GM23248 (cell line): ENCODE measurements at regions not wholly inside any gene's neighbourhood (a gene's known extent, or its start where the extent isn't known, plus 50 kb on each side); places are given as distances from the start of the nearest gene placed in this dataset.

Experiments used
- DNase-seq: peaks from one replicate; pipeline ENCODE4 v3.0.0-alpha.2; 2015
- H2AFZ ChIP-seq: fragments of 200-600 bp; sonication (generic); 2 replicates; pipeline ENCODE4 v1.6.1; 2016; ENCODE audit warnings: antibody characterized with exemption
- H3F3A ChIP-seq: fragments of 200-600 bp; sonication (generic); 2 replicates; pipeline ENCODE4 v1.6.1; 2016; ENCODE audit warnings: mild to moderate bottlenecking, antibody characterized with exemption, mixed run types; ENCODE audit not compliant: insufficient read depth
- H3K27ac ChIP-seq: fragments of 200-600 bp; sonication (generic); 2 replicates; pipeline ENCODE4 v1.5.1; 2016; ENCODE audit warnings: mild to moderate bottlenecking
- H3K27me3 ChIP-seq: fragments of 200-600 bp; sonication (generic); replicated peaks from 2 replicates; pipeline ENCODE4 v1.6.1; 2016; ENCODE audit warnings: mild to moderate bottlenecking; ENCODE audit not compliant: insufficient read depth
- H3K36me3 ChIP-seq: fragments of 200-600 bp; sonication (generic); 2 replicates; pipeline ENCODE4 v1.6.1; 2016; ENCODE audit warnings: low read depth, mild to moderate bottlenecking
- H3K4me1 ChIP-seq: fragments of 200-600 bp; sonication (generic); 2 replicates; pipeline ENCODE4 v1.6.1; 2016; ENCODE audit warnings: mild to moderate bottlenecking; ENCODE audit not compliant: insufficient read depth
- H3K4me2 ChIP-seq: fragments of 200-600 bp; sonication (generic); one replicate; pipeline ENCODE4 v1.6.1; 2016; ENCODE audit warnings: mild to moderate bottlenecking; ENCODE audit not compliant: unreplicated experiment
- H3K4me3 ChIP-seq: fragments of 200-600 bp; sonication (generic); 2 replicates; pipeline ENCODE4 v1.5.1; 2016; ENCODE audit warnings: mild to moderate bottlenecking
- H3K79me2 ChIP-seq: fragments of 200-600 bp; sonication (generic); 2 replicates; pipeline ENCODE4 v1.6.1; 2016; ENCODE audit warnings: mild to moderate bottlenecking; ENCODE audit not compliant: insufficient read depth
- H3K9ac ChIP-seq: fragments of 200-600 bp; sonication (generic); 2 replicates; pipeline ENCODE4 v1.6.1; 2016; ENCODE audit warnings: mild to moderate bottlenecking
- H3K9me2 ChIP-seq: fragments of 200-600 bp; sonication (generic); 2 replicates; pipeline ENCODE4 v1.6.1; 2016; ENCODE audit warnings: mixed run types, mild to moderate bottlenecking, moderate library complexity; ENCODE audit not compliant: insufficient read depth
- H3K9me3 ChIP-seq: fragments of 200-600 bp; sonication (generic); one replicate; pipeline ENCODE4 v1.6.1; 2017; ENCODE audit warnings: low read depth
- H4K20me1 ChIP-seq: fragments of 200-600 bp; sonication (generic); 2 replicates; pipeline ENCODE4 v1.6.0; 2016; ENCODE audit not compliant: insufficient read depth
- EZH2 ChIP-seq: fragments of 200-600 bp; sonication (generic); IDR thresholded peaks from 2 replicates; pipeline ENCODE4 v1.6.1; 2018; ENCODE audit warnings: antibody characterized with exemption, mild to moderate bottlenecking; ENCODE audit not compliant: insufficient read depth, poor library complexity, severe bottlenecking
- EZH2phosphoT487 ChIP-seq: fragments of 200-600 bp; sonication (generic); IDR thresholded peaks from 2 replicates; pipeline ENCODE4 v1.6.1; 2018; ENCODE audit warnings: antibody characterized with exemption, moderate library complexity, mild to moderate bottlenecking, low read depth; ENCODE audit not compliant: insufficient read depth
- WGBS, 2 experiments: methylation state at CpG; one replicate each; pipeline ENCODE4 v1.1.6; 2015 to 2017; ENCODE audit warnings: low lambda C conversion rate in 2 of 2, low coverage in 1 of 2; ENCODE audit errors: missing lambda C conversion rate in 2 of 2; 5-methylcytosine and 5-hydroxymethylcytosine counted together
- in situ Hi-C: fragments of 300-500 bp; cut with MboI; formaldehyde crosslinking; loops from 2 replicates; pipeline ENCODE4 v1.15.0; 2020

DNA sequence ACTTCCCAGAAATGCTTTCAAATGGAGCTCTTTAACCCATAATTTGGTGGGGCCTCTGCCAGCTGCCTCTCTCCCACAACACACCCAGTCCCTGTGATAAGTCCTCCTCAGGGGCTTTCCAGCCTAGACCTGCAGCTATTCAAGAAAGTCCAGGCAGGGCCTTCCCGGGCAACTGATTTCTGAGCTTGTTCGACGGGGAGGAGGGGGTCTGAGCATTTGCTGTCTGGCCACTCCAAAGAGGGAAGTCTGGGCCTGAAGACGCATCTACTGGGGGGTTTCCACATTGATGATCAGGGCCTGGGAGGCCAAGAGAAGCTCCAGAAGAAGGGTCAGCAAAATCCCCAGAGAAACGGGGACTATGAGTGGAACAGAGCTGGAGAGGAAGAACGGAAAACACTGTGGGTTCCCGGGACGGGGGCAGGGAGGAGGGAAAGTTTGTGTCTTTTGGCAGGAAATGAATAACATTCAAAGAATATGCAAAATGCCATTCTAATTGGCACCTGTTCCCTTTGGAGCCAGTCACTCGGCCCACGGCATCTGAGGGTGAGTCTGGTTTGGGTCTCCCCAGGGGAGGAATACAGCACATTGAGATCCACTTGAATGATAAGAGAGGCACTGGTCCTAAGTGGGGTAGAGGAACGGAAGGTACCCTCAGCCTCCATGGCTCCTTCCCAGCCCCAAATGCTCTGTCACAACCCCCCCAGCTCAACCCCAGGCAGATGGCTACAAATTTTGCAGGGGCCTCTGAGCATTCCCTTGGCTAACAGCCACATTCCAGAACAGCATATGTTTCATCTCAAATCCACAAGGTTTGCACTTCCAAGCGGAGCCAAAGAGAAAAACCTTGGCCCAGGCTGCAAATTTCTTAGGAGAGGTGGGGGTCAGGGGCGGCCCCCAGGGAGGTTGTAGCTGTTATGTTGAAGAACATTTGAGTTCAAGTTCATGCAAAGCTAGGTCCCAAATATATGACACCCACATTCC, 72.0 kb downstream of the RPUSD4 start:
- Histone ChIP-seq H3K9ac (no peak overlapping the region), H3K4me1 (peaks cover 42% of the 10 kb centered on the region), H3K27me3 (no peaks in the 10 kb centered on the region), H3K9me3 (no peaks in the 10 kb centered on the region), H4K20me1 (no peaks in the 10 kb centered on the region), H3K4me3 (0 out of 2 replicates have a peak overlapping the region, but pooled peaks have one; percentile 2), H3K4me2 (peak overlapping the region; percentile 73), H3F3A (peaks cover 16% of the 10 kb centered on the region), H3K36me3 (no peaks in the 10 kb centered on the region), H3K9me2 (no peaks in the 10 kb centered on the region), H3K79me2 (no peaks in the 10 kb centered on the region), H2AFZ (no peak overlapping the region), H3K27ac (no peak overlapping the region)
- TF ChIP-seq EZH2 (no peak), EZH2phosphoT487 (no peak)
- in situ Hi-C loops: no loop called here
- peak; percentile 59 for DNase-seq
- 34 to 41% methylated on average over 13 of the region's 13 CpGs for WGBS, 2 experiments

DNA sequence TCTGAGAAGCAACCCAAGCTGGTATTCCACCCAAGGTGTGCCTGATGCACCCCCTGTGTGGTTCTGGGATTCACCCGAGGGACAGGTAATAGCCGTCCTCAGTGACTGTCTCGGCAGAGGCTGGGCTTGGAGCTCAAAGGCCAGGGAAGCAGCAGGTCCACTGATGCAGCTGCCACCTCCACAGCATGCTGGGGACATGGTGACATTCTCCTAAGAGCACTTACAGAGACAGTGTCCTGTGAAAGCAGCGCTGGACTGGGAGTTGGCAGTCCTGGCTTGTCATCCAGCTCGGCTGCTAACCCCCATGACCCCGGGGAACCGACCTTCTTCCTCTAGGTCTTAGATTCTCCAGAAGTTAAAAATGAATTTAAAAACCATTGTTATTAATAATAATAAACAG, 72.8 kb downstream of the RPUSD4 start:
- H3K9me2 ChIP-seq: no peaks in the 10 kb centered on the region
- TF ChIP-seq EZH2: no peak
- no peak for TF ChIP-seq EZH2phosphoT487
- 79% methylated on average over 7 of the region's 7 CpGs for WGBS, 2 experiments
- in situ Hi-C loops: no loop called here
- H3K36me3 ChIP-seq: no peaks in the 10 kb centered on the region
- H2AFZ ChIP-seq: no peak overlapping the region
- H3K79me2 ChIP-seq: no peaks in the 10 kb centered on the region
- peaks cover 42% of the 10 kb centered on the region for H3K4me1 ChIP-seq
- no peak overlapping the region for H3K4me2 ChIP-seq
- H3K9ac ChIP-seq: no peak overlapping the region
- H3K27ac ChIP-seq: no peak overlapping the region
- H3F3A ChIP-seq: peaks cover 16% of the 10 kb centered on the region
- no peak overlapping the region for H3K4me3 ChIP-seq
- H3K9me3 ChIP-seq: no peaks in the 10 kb centered on the region
- no peaks in the 10 kb centered on the region for H4K20me1 ChIP-seq
- no peak for DNase-seq
- H3K27me3 ChIP-seq: no peaks in the 10 kb centered on the region

DNA sequence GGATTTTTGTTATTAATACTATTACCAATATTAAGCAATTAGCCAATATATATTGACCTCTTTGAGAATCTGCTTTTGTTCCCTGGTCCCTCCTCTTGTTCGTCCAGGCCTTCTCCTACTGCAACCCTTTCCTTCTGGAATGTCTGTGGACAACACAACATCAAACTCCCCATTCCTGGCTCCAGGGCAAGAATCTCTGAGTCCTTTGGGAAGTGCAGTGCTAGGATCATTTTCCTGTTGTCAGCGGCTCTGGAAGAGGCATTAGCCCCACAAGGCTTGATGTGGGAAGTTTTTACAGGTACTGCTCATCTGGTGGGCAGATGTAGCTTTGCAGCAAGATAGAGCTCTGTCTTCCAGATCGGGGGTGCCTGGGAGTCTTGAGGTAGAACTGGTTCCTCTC, 74.3 kb downstream of the RPUSD4 start:
- TF ChIP-seq EZH2phosphoT487: no peak
- no peak for TF ChIP-seq EZH2
- DNase-seq: peak; percentile 45
- peaks cover 16% of the 10 kb centered on the region for H3F3A ChIP-seq
- H3K4me1 ChIP-seq: peaks cover 47% of the 10 kb centered on the region
- peak overlapping the region; percentile 73 for H3K27ac ChIP-seq
- H3K27me3 ChIP-seq: no peaks in the 10 kb centered on the region
- H3K4me3 ChIP-seq: no peak overlapping the region
- H3K36me3 ChIP-seq: no peaks in the 10 kb centered on the region
- no peaks in the 10 kb centered on the region for H3K79me2 ChIP-seq
- H3K9me2 ChIP-seq: no peaks in the 10 kb centered on the region
- WGBS, 2 experiments: 34 to 35% methylated on average over 3 of the region's 3 CpGs
- H3K9ac ChIP-seq: peak overlapping the region; percentile 56
- no peaks in the 10 kb centered on the region for H3K9me3 ChIP-seq
- in situ Hi-C loops: no loop called here
- no peaks in the 10 kb centered on the region for H4K20me1 ChIP-seq
- H3K4me2 ChIP-seq: peak overlapping the region; percentile 47
- H2AFZ ChIP-seq: peak overlapping the region; percentile 55; the same call in 1 of the 2 replicates

DNA sequence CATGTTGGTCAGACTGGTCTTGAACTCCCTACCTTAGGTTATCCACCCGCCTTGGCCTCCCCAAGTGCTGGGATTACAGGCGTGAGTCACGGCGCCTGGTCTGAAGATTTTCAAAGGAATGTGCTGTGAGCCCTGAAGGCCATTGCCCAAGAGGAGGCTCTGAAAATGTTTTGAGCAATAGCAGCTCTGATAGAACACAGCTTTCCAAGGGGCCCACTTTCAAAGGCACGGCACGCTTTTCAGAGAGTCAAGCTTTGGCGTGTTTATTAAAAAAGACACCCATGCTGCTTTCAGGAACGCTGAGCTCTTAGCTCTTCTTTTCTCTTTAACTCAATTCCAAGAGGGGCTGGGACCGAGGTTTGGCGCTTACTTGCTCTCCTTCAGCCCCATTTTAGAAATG, 73.8 kb upstream of the CDON start:
- no peaks in the 10 kb centered on the region for H4K20me1 ChIP-seq
- H3K27ac ChIP-seq: peak overlapping the region; percentile 73
- no peaks in the 10 kb centered on the region for H3K9me3 ChIP-seq
- in situ Hi-C loops: no loop called here
- no peaks in the 10 kb centered on the region for H3K9me2 ChIP-seq
- H3F3A ChIP-seq: peaks cover 16% of the 10 kb centered on the region
- H3K9ac ChIP-seq: peak overlapping the region; percentile 56
- H3K4me3 ChIP-seq: no peak overlapping the region
- H3K4me2 ChIP-seq: peak overlapping the region; percentile 47
- DNase-seq: peak; percentile 95
- no peaks in the 10 kb centered on the region for H3K79me2 ChIP-seq
- H3K36me3 ChIP-seq: no peaks in the 10 kb centered on the region
- peak overlapping the region; percentile 55; the same call in 1 of the 2 replicates for H2AFZ ChIP-seq
- WGBS, 2 experiments: 9 to 11% methylated on average over 10 of the region's 10 CpGs
- no peak for TF ChIP-seq EZH2phosphoT487
- no peak for TF ChIP-seq EZH2
- peaks cover 51% of the 10 kb centered on the region for H3K4me1 ChIP-seq
- H3K27me3 ChIP-seq: no peaks in the 10 kb centered on the region
